ENCODE measurements at regions not wholly inside any gene's neighbourhood (a gene's known extent, or its start where the extent isn't known, plus 50 kb on each side); places are given as distances from the start of the nearest gene placed in this dataset.

DNA sequence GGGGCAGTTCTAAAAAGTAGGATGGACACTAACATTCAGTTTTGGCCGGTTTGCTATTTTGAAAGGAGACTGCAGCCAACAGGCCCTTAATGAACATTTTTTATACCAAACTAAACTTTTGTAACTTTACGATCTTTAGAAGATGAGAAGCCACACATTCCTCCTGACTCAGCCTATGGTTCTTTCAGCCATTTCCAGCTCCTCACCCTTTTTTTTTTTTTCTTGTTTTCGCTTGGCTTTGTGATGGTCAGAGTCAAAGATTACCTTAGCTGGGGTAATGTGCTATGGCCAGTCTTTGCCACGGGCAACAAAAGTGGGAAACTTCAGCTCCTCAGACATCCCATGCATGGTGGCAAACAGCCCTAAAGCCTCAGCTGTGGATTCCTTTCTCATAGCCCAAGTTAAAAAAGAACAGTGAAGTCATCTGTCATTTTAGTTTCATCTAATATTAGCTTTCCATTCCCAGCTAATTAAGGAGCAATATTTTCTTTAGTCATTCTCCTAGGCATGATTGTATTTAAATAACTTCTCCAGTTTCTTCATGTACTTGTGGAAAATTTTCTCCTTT is 368.7 kb downstream of the MFSD1 start:
- TF ChIP-seq POLR2A (IDR thresholded peaks at IDR 0.05; ENCODE audit: low read length) (no peak), GATA1 (IDR thresholded peaks at IDR 0.05; ENCODE audit: low read depth, low read length) (no peak)

Measured in erythroblast (primary cell).